GM21717 (cell line): ENCODE measurements at regions not wholly inside any gene's neighbourhood (a gene's known extent, or its start where the extent isn't known, plus 50 kb on each side); places are given as distances from the start of the nearest gene placed in this dataset.
"Not testable (repeated sequence)": the region's sequence is repeated elsewhere in the genome, so short reads cannot be mapped to it uniquely, and the experiment has no call there.

Experiments
- ATAC-seq: cut with Tn5 transposase; IDR thresholded peaks from one replicate; pipeline ENCODE4 v1.9.1; 2021; ENCODE audit warnings: mild to moderate bottlenecking, moderate library complexity; ENCODE audit not compliant: unreplicated experiment

DNA sequence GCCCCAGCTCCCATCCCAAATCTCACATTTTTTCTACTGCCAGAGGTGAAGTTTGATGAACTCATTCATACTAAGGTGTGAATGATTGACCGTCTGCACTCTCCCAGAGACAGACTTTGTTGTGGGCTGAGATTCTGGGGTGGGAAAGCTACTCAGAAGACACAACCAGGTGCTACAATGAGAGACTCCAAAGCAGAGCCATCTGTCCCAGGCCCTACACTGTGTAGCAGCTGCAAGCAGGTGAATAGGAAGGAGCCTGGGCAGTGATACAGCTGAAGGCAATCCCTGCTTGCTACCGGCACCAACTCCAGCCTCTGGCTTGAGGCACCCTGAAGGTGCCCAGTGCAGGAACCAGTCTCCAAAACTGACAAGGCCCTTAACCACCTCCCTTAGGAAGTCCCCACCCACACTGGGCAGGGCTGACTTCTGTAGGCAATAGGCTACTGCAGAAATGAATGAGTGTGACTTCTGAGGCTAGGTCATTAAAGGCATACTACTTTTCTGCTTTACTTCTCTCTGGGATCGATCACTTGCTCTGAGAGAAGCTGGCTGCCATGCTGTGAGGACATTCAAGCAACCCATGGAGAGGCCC lies 79.7 kb upstream of the RUNX3 start:
- no peak for ATAC-seq

DNA sequence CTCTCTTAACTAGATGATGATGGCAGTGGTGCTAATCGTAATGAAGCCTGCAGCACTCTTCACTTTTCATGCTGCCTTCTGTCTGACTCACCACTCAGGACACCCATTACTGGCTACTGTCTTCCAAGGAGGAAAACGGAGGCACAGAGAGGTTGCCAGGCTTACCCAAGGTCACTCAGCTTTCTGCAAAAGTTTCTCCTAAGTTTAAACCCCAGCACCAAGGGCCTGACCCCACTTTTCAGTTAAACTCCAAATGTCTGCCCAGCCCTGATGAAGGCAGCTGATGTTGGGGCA lies 78.1 kb upstream of the RUNX3 start:
- ATAC-seq, result no peak

DNA sequence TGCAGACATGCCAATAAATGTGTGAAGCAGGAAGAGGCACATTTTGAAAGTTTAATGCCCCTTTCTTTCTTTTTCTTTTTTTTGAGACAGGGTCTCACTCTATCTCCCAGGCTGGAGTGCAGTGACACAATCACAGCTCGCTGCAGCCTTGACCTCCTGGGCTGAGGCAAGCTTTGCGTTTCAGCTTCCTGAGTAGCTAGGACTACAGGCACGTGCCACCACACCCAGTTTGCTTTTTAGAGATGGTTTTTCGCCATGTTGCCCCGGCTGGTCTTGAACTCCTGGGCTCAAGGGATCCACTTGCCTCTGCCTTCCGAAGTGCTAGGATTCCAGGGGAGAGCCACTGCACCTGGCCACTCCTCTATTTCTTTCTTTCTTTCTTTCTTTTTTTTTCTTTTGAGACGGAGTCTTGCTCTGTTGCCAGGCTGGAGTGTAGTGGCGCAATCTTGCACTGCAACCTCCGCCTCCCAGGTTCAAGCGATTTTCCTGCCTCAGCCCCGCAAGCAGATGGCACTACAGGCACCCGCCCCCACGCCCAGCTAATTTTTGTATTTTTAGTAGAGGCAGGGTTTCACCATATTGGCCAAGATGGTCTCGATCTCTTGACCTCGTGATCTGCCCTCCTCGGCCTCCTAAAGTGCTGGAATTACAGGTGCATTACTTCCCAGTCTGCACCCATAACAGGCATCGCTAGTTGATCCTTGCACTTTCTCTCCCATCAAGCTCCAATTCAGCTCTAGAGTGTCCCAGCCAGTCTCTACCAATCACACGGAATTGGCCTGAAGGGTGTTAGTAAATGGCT lies 77.5 kb upstream of the RUNX3 start:
- ATAC-seq, result not testable (repeated sequence)

DNA sequence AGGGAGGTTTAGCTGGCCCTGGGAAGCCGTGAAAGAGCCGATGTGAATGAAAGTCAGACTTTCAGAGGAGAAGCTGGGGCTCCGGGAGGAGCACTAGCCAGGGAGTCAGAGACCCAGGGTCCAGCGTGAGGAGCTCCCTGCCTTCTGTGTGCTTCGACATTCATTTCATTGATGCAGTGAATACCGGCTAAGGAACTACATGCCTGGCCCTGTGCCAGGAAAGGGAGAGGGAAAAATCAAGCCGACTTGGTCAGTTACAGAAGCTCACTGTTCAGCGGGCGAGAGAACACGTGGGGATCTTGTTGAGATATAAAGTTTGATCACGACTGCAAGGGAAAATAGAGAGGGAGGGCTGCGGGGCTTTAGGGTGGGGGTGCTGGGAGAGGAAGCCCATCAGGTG lies 76.7 kb upstream of the RUNX3 start:
- no peak for ATAC-seq

DNA sequence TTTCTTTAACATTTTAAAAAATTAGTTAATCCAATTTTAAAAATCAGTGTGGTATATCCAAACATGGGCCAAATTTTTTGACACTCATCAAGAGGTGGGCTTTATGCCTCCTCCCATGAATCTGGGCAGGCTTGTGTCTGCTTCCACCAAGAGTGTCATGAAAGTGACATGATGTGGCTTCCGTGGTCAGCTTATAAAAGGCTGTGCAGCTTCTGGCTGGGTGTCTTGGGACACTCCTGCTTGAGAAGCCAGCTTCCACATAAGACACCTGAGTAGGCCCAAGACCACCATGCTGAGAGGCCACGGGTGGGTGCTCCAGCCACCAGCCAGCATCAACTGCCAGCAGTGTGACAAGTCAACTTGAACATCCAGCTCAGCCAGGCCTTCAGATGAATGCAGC lies 74.3 kb upstream of the RUNX3 start:
- ATAC-seq, result no peak

DNA sequence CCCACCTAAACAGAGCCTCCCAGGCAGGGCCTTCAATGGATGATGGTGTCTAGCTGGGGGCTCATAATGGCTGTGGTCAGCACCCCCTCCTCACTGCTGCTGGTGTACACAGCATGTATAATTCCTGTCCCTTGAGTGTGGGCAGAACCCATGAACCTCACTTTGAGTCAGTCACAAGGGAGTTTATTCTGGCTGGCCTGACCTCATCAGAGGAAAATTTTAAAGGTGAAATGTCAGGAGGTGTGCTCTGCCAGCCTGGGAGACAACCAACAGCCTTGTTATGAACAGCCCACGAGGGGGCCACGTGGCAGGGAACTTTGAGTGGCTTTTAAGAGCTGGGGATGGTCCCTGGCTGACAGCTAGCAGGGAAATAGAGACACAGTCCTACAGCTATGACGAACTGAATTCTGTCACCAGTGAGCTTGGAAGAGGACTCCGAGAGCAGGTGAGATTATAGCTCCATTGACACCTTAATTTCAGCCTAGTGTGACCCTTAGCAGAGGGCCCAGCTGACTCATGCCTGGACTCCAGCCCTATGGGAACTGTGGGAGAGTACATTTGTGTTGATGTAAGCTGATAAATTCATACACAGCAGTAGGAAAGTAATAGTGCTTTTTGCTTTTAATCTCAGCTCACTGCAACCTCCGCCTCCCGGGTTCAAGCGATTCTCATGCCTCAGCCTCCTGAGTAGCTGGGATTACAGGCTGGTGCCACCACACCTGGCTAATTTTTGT lies 73.5 kb upstream of the RUNX3 start:
- no peak for ATAC-seq

DNA sequence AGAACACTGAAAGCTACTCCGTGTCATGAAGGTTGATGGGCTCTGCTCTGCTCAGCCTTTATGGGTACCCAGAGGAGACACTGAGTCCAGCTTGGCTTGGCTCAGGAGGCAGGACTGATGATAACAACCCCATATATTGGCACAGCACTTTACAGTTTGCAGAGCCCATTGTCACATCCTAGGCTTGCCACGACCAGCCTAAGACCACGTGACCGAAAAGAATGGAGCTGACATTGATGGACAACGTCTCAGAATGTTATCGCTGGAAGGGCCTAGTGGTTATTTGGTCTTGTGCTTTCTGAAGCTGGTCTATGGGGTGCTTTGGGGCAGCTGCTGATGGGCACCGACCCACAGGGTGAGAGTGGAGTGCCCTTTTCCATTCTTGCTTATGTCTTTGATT lies 72.9 kb upstream of the RUNX3 start:
- no peak for ATAC-seq

DNA sequence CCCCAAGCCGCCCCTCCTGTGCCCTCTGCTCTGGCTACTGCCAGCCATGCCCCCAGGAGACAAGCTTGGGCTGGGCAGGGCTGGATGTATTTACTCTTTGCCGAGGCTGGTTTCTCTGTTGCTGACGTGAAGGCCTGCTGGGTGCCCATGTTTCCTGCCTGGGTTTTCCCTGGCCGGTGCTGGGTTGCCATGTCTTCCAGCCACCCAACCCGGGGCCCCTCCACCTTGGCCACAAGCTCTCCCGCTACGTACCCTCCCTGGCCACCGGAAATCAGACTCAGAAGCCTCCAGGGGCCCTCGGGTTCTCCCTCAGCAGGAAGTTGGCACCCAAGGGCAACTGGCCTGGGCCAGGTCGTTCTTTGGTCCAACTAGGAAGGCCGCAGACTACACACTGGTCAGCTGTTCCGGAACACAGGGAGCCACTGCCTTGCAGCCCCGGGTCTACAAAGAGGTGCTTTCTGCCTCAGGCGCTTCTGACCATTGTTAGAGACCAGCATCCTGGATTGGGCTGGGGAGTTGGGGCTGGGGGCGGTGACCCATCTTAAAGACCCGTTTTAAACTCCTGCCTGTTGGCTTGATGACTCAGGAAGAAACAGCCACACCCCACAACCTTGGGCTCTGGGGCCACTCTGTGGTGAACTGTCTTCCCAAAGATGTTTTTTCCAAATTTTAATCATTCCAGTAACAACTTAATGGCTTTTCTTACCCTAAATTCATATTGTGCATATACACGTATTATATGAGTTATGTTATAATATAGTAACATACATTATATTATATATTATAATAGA lies 71.2 kb upstream of the RUNX3 start:
- ATAC-seq, result no peak

DNA sequence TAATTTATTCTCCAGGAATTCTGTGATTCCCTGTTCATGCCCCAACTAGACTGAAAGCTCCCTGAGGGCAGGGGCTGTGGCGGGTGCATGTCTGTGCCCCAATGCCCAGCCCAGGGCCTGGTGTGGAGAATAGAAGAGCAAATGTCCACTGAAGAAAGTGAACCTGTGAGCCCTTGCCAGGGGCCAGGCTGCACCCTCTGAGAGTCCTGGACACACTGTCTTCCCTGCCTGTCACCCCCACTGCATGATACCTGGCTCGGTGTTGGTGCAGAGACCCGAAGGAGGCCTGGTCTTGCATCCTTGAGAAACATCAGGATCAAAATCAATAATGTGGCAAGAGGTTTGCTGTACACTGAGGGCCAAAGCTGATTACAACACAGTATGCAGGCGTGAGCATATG lies 69.8 kb upstream of the RUNX3 start:
- ATAC-seq, result no peak

DNA sequence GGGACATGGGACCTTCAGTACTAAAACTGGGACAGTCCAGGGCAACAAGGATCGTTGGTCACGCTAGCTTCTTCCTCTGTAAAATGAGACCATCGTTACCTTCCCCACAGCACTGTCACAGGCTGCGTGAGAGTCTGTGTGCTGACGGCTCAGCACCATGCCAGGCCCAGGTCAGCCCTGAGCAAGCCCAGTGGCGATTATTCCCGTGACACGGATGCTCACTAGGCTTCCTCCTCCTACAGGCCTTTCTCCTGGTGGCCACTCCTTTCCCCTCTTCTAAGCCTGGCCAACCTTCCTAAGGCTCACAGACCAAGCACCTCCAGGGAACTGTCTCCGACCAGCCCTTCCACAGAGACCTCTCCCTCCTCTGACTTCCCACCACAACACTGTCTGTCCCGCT lies 69.3 kb upstream of the RUNX3 start:
- ATAC-seq, result no peak

DNA sequence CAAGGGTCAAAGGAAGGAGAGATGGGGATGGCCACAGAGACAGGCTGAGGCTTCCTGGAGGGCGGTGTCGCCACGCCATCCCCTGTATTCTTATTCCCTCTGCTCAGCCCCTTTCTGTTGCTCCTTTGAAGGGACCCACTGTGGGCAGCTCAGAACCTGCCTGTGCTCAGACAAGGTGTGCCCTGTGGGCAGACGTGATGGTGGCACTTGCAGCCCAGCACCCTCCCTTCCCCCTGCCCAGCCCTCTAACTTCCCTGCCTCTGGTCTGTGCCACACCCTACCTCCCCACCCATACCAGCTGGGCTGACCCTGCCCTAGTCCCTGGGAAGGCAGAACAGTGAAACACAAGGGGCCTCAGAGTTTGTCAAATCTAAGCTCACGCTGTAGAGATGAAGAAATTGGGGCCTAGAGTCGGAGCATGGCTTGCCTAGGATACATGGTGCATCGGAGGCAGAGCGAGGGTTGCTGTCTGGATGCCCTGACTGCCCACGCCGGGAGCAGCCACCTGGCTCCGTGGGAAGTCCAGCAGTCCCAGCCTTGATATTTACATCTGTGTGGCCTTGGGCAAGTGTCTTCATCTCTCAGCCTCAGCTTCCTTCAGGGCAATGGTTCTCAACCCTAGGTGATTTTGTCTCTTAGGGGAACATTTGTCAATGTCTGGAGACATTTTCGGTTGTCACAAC lies 68.6 kb upstream of the RUNX3 start:
- no peak for ATAC-seq

DNA sequence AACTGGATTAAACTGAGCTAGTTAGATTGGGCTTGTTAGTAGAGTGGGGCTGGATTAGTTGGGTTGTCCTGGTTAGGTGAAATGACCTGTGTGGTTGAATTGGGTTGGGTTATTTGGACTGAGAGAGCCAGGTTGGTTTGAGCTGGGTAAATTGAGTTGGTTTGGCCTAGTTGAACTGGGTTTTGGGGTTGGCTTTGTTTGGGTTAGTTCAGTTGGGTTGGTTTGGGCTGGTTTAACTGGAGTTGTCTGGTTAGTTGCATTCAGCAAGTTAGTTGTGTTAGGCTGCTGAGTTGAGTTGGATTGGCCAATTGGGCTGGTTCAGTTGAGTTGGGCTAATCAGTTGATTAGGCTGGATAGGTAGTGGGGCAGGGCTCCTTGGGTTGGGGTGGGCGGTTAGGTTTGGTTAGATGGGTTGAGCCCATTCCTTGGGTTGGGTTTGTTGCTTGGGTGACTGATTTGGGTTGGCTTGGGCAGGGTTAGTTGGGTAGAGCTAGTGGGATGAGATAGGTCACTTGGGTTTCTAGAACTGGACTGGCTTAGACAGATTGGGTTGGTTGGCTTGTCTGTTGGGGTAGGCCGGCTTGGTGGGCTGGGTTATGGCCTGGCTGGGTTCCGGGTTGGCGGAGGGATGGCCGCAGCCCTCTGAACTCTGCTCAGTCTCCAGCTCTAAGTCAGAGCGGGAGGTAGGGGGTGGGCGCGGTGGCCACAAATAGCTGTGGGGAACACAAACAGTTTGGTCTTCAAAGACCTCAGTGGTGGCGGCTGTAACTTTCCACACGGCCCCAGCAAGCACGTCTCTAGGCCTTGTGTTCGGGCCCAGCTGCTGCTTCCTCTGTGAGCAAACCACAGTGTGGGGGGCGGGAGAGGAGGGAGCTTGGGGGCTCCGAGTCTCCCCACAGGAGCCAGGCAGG lies 67.2 kb upstream of the RUNX3 start:
- ATAC-seq, result no peak

DNA sequence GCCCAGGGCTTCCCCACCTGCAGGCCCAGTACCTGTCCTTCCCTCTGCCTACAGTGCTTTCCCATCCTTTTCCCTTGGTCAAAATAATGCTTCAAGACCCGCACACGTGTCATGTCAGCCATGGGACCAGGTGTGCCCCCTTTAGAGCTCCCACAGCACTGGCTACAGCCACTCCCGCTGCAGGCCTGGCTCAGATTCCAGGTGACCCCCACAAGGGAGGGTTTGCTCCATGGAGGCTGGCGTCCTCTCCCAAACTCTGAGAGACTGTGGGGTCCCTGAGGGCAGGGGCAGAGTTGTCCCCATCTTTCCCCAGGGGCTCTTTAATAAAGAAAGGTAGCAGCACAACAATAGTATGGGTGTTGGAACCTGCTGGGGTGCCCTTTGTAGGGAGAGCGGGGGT lies 66.4 kb upstream of the RUNX3 start:
- ATAC-seq, result no peak

DNA sequence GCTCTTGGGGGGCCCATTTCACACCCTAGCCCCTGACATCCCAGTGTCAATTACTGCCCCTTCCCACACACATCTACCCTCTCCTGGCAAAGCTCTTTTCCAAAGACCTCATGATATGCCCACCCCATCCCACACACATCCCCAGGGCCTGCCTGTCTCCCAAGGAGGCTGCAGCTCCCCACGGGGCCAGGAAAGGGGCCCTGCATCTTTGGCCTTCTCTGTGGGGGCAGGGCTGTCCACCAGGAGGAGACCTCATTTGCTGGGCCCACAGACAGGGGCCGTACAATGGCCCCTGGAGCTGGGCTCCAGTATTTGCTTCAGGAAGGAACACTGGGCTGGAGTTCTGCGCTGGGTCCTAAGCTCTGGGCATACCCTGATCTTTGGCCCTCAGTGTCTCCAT lies 65.6 kb upstream of the RUNX3 start:
- ATAC-seq, result no peak

DNA sequence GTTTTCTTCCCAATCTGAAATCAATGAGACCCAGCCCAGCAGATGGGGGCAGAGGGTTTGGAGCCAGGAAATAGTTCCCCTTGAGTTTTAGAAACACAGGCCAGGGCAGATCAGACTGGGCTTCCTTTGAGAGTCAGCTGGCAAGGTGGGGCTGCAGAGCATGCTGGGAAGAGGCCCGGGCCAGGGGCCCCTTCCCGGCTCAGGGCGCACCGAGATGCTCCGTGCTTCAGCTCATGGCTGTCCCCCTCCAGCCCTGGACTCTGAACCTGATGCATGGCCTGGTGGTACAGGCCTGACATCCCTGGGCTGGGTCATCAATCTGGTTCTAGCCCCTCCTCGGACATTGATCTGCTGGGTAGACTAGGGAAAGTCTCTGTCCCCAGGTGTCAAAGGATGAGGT lies 65.1 kb upstream of the RUNX3 start:
- ATAC-seq, result no peak

DNA sequence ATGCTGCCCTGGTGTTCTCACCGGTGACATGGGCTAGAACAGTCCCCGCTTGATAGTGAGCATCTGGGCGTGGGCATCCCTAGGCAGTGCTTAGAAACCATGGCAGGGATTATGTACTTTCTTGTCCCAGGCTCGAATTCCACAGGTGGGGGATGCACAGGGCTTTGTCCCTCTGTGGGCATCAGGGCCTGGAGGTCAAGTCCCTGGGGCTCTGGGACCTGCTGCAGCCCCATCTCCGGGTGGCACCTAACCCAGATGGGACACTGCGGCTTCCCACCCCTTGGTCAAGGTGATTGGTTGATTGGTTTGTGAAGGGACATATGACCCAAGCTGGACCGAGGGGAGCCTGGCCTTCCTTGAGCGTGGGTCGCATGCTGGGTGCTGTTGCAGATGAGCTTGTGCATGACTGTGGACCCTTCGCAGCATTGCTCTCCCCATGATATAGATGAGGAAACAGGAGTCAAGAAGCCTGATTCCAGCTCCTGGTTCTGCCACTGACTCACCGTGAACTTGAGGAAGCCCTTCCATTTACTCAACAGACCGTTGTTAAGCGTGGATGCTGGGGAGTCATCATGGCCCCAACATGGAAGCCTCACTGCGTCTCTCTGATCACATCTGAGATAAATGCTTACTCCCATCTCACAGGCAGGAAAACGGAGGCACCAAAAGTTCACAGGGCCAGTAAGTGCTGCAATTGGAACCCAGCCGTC lies 64.0 kb upstream of the RUNX3 start:
- ATAC-seq, result no peak

DNA sequence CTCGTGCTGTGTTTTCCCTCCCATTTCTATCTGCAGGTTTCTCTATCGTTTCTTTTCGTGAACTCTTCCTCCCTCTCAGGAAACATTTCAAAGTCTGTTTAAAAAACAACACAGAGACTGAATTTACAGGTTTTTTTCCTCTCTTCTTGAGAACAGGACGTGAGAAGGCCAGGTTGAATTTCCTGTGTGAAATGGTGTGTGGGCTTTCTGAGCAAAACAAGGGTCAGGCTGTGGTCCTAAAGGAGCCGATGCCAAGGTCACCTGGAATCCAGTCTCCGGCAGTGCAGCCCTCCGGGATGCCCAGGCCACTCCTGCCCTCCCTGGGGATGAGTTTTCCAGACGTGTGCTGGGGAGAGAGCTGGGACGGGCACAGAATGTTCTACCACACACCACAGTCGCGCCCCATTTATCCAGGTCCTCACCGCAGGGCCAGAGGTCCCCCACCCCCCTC lies 62.7 kb upstream of the RUNX3 start:
- ATAC-seq, result no peak

DNA sequence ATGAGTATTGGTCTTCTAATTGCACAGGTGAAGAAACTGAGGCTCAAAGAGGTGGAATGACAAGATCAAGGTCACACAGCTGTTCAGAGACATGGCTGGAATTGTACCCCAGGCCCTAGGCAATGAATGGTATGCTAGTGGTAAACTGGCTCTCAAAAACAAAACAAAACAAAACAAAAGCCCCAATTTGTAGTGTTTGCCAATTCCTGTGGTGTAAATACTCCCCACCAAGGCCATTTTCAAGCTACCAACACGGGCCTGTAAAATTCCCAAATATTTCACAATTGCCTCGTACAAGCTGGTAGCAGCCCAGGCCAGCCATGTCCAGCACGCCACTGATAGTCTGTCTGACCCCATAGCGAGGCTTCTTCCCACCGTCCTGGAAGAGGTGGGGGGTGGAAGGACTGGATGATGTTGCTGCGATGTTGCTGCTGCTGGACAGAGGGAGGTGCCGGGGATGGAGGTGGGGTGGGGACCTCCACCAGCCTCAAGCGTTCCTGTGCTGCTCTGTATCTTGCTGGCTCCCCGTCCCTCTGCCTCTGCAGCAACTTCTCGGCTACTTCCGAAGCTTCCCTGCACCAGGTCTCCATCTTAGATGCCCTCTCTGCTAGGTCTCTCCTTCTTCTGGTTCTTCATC lies 62.2 kb upstream of the RUNX3 start:
- ATAC-seq, result no peak

DNA sequence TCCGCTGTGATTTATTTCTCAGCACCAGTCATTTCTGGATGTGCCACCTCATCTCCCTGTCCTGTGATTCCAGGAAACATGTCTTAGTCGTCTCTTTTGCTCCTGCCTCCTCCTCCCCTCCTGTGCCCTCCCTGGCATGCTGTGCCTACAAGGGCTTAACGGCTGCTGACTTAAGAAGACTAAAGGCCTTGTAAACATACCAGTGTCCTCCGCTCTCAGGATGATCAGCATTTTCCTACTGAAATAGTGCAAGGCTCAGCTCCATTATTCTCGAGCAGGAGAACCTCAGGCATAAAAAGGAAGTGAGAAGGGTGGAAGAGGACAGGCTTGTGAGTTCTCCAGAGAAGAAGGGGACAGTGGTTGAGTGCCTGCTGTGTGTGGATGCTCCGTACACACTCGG lies 61.6 kb upstream of the RUNX3 start:
- no peak for ATAC-seq
